GM23338 (cell line): ENCODE measurements at regions not wholly inside any gene's neighbourhood (a gene's known extent, or its start where the extent isn't known, plus 50 kb on each side); places are given as distances from the start of the nearest gene placed in this dataset.

Experiments used
- ATAC-seq: fragments of 200-7000 bp; cut with Tn5 transposase; 3 replicates; pipeline ENCODE4 v1.9.1; 2020
- DNase-seq: peaks from one replicate; pipeline ENCODE4 v3.0.0-alpha.2; 2015; ENCODE audit warnings: low spot score
- H2AFZ ChIP-seq: fragments of 200-600 bp; sonication (generic); 2 replicates; pipeline ENCODE4 v1.8.0; 2016; ENCODE audit warnings: antibody characterized with exemption, mild to moderate bottlenecking, moderate library complexity
- H3F3A ChIP-seq: fragments of 200-600 bp; sonication (generic); replicated peaks from 2 replicates; pipeline ENCODE4 v1.8.0; 2017; ENCODE audit warnings: antibody characterized with exemption, mixed run types, low read depth
- H3K27ac ChIP-seq: fragments of 200-600 bp; sonication (generic); 2 replicates; pipeline ENCODE4 v1.6.1; 2016; ENCODE audit warnings: low read depth
- H3K27me3 ChIP-seq: fragments of 200-600 bp; sonication (generic); 2 replicates; pipeline ENCODE4 v1.8.0; 2016; ENCODE audit warnings: mild to moderate bottlenecking, mixed run types, moderate library complexity; ENCODE audit not compliant: insufficient read depth
- H3K36me3 ChIP-seq: fragments of 200-600 bp; sonication (generic); 2 replicates; pipeline ENCODE4 v1.8.0; 2016; ENCODE audit warnings: mild to moderate bottlenecking; ENCODE audit not compliant: insufficient read depth
- H3K4me1 ChIP-seq: fragments of 200-600 bp; sonication (generic); 2 replicates; pipeline ENCODE4 v1.8.0; 2016; ENCODE audit warnings: mild to moderate bottlenecking, moderate library complexity; ENCODE audit not compliant: insufficient read depth
- H3K4me2 ChIP-seq: fragments of 200-600 bp; sonication (generic); 2 replicates; pipeline ENCODE4 v1.7.1; 2017; ENCODE audit warnings: mixed run types
- H3K4me3 ChIP-seq: fragments of 200-600 bp; sonication (generic); 2 replicates; pipeline ENCODE4 v1.6.1; 2016; ENCODE audit warnings: mixed run types
- H3K79me2 ChIP-seq: fragments of 200-600 bp; sonication (generic); replicated peaks from 2 replicates; pipeline ENCODE4 v1.8.0; 2017; ENCODE audit warnings: mild to moderate bottlenecking; ENCODE audit not compliant: insufficient read depth
- H3K9me2 ChIP-seq: fragments of 200-600 bp; sonication (generic); 2 replicates; pipeline ENCODE4 v1.8.0; 2017; ENCODE audit not compliant: insufficient read depth
- H4K20me1 ChIP-seq: fragments of 200-600 bp; sonication (generic); replicated peaks from 2 replicates; pipeline ENCODE4 v1.8.0; 2017; ENCODE audit warnings: mild to moderate bottlenecking; ENCODE audit not compliant: insufficient read depth
- H3K27ac Mint-ChIP-seq: 2 replicates; pipeline ENCODE4 v1.8.0; 2020; ENCODE audit warnings: inconsistent platforms, mild to moderate bottlenecking, moderate library complexity, mixed read lengths
- H3K27me3 Mint-ChIP-seq: 3 replicates; pipeline ENCODE4 v1.8.0; 2022; ENCODE audit warnings: low read depth, mild to moderate bottlenecking, moderate library complexity, mixed read lengths, inconsistent platforms; ENCODE audit not compliant: insufficient read depth, poor library complexity
- H3K36me3 Mint-ChIP-seq: 3 replicates; pipeline ENCODE4 v1.8.0; 2021; ENCODE audit warnings: low read depth, mild to moderate bottlenecking, inconsistent platforms, moderate library complexity, mixed read lengths
- H3K4me1 Mint-ChIP-seq: 3 replicates; pipeline ENCODE4 v1.8.0; 2020; ENCODE audit warnings: mild to moderate bottlenecking, inconsistent platforms, mixed read lengths
- H3K4me3 Mint-ChIP-seq: 3 replicates; pipeline ENCODE4 v1.8.0; 2021; ENCODE audit warnings: moderate library complexity, mild to moderate bottlenecking, inconsistent platforms, mixed read lengths
- H3K9me3 Mint-ChIP-seq: 3 replicates; pipeline ENCODE4 v1.8.0; 2020; ENCODE audit warnings: moderate library complexity, mild to moderate bottlenecking, inconsistent platforms, mixed read lengths
- CREB1 ChIP-seq: fragments of 250-450 bp; sonication (Bioruptor Pico); IDR thresholded peaks from 2 replicates; pipeline ENCODE4 v1.5.0; 2020; ENCODE audit warnings: low read depth, mild to moderate bottlenecking, moderate library complexity
- EZH2 ChIP-seq: fragments of 200-600 bp; sonication (generic); IDR thresholded peaks from one replicate; pipeline ENCODE4 v1.8.0; 2017; ENCODE audit warnings: antibody characterized with exemption, mild to moderate bottlenecking, low read depth; ENCODE audit not compliant: unreplicated experiment
- EZH2phosphoT487 ChIP-seq: fragments of 200-600 bp; sonication (generic); IDR thresholded peaks from one replicate; pipeline ENCODE4 v1.8.1; 2018; ENCODE audit warnings: antibody characterized with exemption; ENCODE audit not compliant: unreplicated experiment
- JUNB ChIP-seq: IDR thresholded peaks from one replicate; pipeline ENCODE4 v1.6.1; 2016; ENCODE audit warnings: antibody characterized with exemption; ENCODE audit not compliant: unreplicated experiment
- NANOG ChIP-seq: IDR thresholded peaks from 2 replicates; pipeline ENCODE4 v1.6.1; 2016; ENCODE audit warnings: antibody characterized with exemption, borderline replicate concordance
- POLR2AphosphoS5 ChIP-seq: IDR thresholded peaks from 2 replicates; pipeline ENCODE4 v1.6.1; 2016; ENCODE audit warnings: antibody characterized with exemption, low read depth
- ZNF114 ChIP-seq: fragments of 250-450 bp; sonication (Bioruptor Pico); IDR thresholded peaks from 2 replicates; pipeline ENCODE4 v1.5.0; 2020; ENCODE audit warnings: mild to moderate bottlenecking, moderate library complexity
- ZNF331 ChIP-seq: fragments of 250-450 bp; sonication (Bioruptor Pico); IDR thresholded peaks from 2 replicates; pipeline ENCODE4 v1.5.0; 2020; ENCODE audit warnings: low read depth, mild to moderate bottlenecking, moderate library complexity
- TF ChIP-seq, protein P1 (sequence below): fragments of 250-450 bp; sonication (Bioruptor Pico); IDR thresholded peaks from 2 replicates; pipeline ENCODE4 v1.5.0; 2020; ENCODE audit warnings: mild to moderate bottlenecking, moderate library complexity
- TF ChIP-seq, protein P2 (sequence below): IDR thresholded peaks from 2 replicates; pipeline ENCODE4 v1.6.1; 2016; ENCODE audit warnings: antibody characterized with exemption

DNA sequence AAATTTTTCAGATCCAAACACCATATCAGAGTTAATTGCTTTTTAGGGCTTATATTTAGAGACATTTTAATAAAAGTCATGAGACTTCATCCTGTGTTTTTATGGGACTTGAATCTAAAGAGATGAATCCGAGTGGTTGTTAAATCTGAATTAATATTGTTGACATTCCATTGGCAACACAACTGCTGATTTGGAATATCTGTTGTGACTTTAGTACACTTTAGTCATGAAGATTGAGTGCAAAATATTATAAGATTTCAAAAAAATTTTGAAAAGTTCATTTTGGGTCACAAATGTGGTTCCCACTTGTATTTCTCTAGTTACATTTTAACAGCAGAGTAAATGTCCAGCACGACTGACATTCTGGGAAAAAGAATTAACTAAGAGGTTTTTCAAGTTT is 442.7 kb upstream of the HSF2 start:
- Histone ChIP-seq H2AFZ (no peak overlapping the region), H3K36me3 (no peaks in the 10 kb centered on the region), H3K4me1 (no peaks in the 10 kb centered on the region), H3K79me2 (no peaks in the 10 kb centered on the region), H3K4me3 (no peak overlapping the region), H3K27me3 (no peaks in the 10 kb centered on the region), H3K9me2 (peaks cover 10% of the 10 kb centered on the region), H3K27ac (no peak overlapping the region), H3K4me2 (no peak overlapping the region), H3F3A (no peaks in the 10 kb centered on the region), H4K20me1 (no peaks in the 10 kb centered on the region)
- Mint-ChIP-seq H3K36me3 (peaks cover 10% of the 10 kb centered on the region; the same call in 2 of the 3 replicates), H3K9me3 (peaks cover 18% of the 10 kb centered on the region), H3K4me3 (no peak overlapping the region), H3K27me3 (no peaks in the 10 kb centered on the region), H3K27ac (no peak overlapping the region), H3K4me1 (peaks cover 4% of the 10 kb centered on the region; the same call in 1 of the 3 replicates)
- ATAC-seq: no peak
- DNase-seq: no peak
- TF ChIP-seq NANOG: no peak
- no peak for TF ChIP-seq EZH2
- TF ChIP-seq JUNB: no peak
- no peak for TF ChIP-seq CREB1 (CRISPR knock-in tag)
- TF ChIP-seq POLR2AphosphoS5: no peak
- TF ChIP-seq EZH2phosphoT487: no peak
- TF ChIP-seq, protein P1, sequence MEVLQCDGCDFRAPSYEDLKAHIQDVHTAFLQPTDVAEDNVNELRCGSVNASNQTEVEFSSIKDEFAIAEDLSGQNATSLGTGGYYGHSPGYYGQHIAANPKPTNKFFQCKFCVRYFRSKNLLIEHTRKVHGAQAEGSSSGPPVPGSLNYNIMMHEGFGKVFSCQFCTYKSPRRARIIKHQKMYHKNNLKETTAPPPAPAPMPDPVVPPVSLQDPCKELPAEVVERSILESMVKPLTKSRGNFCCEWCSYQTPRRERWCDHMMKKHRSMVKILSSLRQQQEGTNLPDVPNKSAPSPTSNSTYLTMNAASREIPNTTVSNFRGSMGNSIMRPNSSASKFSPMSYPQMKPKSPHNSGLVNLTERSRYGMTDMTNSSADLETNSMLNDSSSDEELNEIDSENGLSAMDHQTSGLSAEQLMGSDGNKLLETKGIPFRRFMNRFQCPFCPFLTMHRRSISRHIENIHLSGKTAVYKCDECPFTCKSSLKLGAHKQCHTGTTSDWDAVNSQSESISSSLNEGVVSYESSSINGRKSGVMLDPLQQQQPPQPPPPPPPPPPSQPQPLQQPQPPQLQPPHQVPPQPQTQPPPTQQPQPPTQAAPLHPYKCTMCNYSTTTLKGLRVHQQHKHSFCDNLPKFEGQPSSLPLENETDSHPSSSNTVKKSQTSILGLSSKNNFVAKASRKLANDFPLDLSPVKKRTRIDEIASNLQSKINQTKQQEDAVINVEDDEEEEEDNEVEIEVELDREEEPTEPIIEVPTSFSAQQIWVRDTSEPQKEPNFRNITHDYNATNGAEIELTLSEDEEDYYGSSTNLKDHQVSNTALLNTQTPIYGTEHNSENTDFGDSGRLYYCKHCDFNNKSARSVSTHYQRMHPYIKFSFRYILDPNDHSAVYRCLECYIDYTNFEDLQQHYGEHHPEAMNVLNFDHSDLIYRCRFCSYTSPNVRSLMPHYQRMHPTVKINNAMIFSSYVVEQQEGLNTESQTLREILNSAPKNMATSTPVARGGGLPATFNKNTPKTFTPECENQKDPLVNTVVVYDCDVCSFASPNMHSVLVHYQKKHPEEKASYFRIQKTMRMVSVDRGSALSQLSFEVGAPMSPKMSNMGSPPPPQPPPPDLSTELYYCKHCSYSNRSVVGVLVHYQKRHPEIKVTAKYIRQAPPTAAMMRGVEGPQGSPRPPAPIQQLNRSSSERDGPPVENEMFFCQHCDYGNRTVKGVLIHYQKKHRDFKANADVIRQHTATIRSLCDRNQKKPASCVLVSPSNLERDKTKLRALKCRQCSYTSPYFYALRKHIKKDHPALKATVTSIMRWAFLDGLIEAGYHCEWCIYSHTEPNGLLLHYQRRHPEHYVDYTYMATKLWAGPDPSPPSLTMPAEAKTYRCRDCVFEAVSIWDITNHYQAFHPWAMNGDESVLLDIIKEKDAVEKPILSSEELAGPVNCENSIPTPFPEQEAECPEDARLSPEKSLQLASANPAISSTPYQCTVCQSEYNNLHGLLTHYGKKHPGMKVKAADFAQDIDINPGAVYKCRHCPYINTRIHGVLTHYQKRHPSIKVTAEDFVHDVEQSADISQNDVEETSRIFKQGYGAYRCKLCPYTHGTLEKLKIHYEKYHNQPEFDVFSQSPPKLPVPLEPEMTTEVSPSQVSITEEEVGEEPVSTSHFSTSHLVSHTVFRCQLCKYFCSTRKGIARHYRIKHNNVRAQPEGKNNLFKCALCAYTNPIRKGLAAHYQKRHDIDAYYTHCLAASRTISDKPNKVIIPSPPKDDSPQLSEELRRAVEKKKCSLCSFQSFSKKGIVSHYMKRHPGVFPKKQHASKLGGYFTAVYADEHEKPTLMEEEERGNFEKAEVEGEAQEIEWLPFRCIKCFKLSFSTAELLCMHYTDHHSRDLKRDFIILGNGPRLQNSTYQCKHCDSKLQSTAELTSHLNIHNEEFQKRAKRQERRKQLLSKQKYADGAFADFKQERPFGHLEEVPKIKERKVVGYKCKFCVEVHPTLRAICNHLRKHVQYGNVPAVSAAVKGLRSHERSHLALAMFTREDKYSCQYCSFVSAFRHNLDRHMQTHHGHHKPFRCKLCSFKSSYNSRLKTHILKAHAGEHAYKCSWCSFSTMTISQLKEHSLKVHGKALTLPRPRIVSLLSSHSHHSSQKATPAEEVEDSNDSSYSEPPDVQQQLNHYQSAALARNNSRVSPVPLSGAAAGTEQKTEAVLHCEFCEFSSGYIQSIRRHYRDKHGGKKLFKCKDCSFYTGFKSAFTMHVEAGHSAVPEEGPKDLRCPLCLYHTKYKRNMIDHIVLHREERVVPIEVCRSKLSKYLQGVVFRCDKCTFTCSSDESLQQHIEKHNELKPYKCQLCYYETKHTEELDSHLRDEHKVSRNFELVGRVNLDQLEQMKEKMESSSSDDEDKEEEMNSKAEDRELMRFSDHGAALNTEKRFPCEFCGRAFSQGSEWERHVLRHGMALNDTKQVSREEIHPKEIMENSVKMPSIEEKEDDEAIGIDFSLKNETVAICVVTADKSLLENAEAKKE (CRISPR knock-in tag): no peak
- no peak for TF ChIP-seq ZNF331
- TF ChIP-seq, protein P2, sequence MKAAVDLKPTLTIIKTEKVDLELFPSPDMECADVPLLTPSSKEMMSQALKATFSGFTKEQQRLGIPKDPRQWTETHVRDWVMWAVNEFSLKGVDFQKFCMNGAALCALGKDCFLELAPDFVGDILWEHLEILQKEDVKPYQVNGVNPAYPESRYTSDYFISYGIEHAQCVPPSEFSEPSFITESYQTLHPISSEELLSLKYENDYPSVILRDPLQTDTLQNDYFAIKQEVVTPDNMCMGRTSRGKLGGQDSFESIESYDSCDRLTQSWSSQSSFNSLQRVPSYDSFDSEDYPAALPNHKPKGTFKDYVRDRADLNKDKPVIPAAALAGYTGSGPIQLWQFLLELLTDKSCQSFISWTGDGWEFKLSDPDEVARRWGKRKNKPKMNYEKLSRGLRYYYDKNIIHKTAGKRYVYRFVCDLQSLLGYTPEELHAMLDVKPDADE: no peak
- TF ChIP-seq ZNF114 (CRISPR knock-in tag): no peak
